ENCODE measurements at regions not wholly inside any gene's neighbourhood (a gene's known extent, or its start where the extent isn't known, plus 50 kb on each side); places are given as distances from the start of the nearest gene placed in this dataset.

GRCh38 chr4:19944251-19944650 is 307.5 kb upstream of the SLIT2 start:
- TF ChIP-seq POLR2A (IDR thresholded peaks at IDR 0.05): no peak
- TF ChIP-seq CTCF (IDR thresholded peaks at IDR 0.05): no peak

Data from adrenal gland (tissue), 5 donors.